Stimulated activated CD4-positive, alpha-beta T cell treated with anti-CD3 and anti-CD28 coated beads, Interleukin-15, amount 100 ng/mL, for 24 hours (primary cell): ENCODE measurements at regions not wholly inside any gene's neighbourhood (a gene's known extent, or its start where the extent isn't known, plus 50 kb on each side); places are given as distances from the start of the nearest gene placed in this dataset.

ENCODE experiments used
- DNase-seq: peaks from one replicate; pipeline ENCODE4 v3.0.0-alpha.2; 2020

GRCh38 chrX:39356119-39356807, 555.0 kb downstream of the MID1IP1 start:
- DNase-seq: no peak

DNA sequence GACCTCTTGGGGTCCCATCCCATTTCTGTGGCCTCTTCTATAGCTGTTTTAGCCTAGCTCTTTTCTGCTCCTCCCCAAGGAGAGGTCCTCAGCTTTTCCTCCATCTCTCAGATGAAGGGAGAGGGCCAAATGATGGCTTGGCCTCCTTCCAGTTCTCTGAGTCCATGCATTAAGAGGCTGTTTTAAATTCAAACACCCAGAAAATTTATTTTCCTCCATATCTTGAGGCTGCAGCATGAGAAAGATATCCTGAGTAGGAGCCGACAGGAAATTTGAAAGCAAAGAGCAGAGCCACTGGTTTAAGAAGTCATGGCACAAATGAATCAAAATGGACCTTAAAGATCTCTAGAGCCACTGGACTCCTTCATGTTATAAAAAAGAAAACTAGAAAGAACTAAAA, 558.8 kb downstream of the MID1IP1 start:
- no peak for DNase-seq

GRCh38 chrX:39361736-39362135, 560.5 kb downstream of the MID1IP1 start:
- DNase-seq: no peak

DNA sequence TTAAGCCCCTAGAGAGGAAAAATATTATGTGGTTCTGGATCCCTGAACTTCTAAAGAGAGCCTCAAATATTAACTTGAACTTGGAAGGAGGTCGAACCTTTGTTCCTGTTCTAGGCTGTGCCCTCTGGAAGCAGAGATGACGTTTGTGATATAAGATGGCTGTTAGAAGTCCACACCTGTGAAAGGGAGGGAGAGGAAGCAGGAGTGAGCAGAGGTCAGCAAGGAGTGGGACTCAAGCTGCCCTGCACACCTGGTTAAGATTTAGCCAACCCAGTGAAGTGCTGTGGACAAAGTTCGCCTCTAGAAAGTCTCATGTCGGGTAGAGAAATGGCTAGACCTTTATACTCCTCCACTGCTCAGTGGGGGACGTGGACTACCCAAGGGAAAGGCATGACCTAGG, 566.2 kb downstream of the MID1IP1 start:
- DNase-seq: no peak

DNA sequence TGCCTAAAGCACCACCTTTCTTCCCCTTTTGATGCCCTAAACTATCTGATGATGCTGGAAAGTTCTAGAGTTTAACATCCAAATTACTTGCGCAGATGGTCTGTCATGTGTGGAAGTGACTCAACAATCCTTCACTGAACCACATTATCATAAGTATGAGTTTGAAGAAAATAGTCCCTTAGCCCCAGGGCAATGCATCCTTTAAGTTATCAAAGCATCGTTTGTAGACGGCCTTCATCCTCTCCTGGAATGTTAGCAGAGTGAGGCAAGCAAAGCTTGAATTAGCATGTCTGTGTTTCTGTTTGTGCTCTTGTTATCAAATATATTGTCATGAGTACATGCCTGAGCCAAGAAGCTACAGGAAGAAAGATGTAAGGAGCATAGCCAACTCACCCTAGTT, 570.9 kb downstream of the MID1IP1 start:
- DNase-seq: no peak

GRCh38 chrX:39377157-39377556, 575.9 kb downstream of the MID1IP1 start:
- no peak for DNase-seq

DNA sequence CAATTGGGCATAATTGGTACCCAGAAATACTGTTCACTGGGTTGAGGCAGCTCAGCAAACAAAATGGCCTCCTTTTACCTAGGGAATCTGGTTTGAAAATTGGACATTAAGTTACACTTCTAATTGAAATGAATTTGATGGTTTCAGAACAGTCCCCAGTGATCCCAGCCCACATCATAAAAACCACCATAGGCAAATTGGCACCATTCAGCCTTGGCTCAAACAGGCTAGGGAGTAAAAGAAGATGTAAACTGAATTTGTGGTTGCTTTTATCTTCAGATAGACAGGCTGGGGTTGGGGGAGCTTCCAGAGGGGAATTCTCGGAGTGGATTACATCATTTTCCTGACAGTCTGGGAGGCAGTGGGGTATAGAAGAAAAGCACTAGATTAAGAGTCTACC, 576.5 kb downstream of the MID1IP1 start:
- DNase-seq: no peak

DNA sequence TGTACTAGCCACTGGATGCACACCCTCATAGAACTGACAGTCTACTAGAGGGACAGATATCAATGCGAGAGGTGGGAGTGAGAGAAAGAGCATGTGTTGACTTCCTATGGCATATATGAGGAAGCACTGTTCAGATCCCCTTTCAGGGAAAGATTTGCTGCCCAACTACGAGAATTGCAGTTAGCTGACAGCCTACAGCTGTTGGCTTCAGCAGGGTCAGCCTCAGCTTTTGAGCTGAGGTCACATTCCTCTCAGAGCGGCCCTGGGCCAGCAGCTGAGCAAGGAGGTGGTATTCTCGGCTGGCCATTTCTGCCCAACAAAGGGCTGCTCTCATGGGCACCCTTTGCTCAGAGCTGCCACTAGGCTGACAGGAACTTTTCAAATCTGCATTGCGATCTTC, 580.2 kb downstream of the MID1IP1 start:
- DNase-seq: no peak

GRCh38 chrX:39384996-39385395, 583.7 kb downstream of the MID1IP1 start:
- DNase-seq: no peak

DNA sequence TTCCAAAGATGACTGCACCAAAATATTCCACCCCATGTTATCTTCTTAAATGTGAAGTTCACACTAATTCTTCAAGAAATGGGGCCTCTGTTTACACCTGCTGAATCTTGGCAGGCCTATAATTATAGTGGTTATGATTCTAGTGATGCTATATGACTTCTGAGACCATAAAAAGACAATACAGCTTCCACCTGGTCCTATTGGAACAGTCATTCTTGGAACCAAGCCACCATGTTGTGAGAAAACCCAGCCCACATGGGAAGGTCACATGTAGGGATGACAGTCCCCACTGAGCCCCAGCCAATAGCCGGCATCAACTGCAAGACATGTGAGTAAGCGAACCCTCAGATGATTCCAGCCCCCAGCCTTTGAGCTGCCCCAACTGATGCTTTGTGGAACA, 587.5 kb downstream of the MID1IP1 start:
- DNase-seq: no peak

- DNase-seq: no peak
Measured at GRCh38 chrX:39396358-39396995, 595.2 kb downstream of the MID1IP1 start.

GRCh38 chrX:39397561-39398199, 596.4 kb downstream of the MID1IP1 start:
- DNase-seq: no peak

DNA sequence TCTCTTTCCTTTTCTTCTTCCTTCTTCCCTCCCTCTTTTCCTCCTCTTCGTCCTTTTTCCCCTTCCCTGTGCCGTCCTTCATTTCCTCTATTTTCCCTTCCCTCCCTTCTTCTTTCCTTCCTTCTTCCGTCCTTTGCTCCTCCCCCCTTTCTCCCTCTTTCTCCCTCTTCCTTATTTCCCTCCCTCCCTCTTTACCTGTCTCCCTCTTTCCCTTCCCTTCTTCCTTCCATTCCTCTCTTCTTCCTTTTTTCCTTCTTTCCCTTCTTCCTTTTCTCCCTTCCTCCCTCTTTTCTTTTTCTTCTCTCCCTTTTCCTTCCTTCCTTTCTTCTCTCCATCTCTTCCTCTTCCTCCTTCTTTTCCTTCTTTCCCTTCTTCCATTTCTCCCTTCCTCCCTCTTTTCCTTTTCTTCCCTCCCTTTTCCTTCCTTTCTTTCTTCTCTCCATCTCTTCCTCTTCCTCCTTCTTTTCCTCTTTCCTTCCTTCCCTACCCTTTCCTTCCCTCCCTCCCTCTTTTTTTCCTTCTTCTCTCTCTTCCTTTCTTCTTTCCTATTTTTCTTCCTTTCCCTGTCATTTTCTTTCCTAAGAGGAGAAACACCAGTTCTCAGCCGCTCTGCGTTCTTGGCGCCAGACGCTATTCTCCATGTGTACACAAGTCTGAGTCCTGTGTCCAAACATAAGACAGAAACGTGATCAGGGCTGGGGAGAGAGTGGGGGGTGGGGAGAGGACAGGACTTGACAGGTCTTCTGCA, 597.1 kb downstream of the MID1IP1 start:
- DNase-seq: no peak

DNA sequence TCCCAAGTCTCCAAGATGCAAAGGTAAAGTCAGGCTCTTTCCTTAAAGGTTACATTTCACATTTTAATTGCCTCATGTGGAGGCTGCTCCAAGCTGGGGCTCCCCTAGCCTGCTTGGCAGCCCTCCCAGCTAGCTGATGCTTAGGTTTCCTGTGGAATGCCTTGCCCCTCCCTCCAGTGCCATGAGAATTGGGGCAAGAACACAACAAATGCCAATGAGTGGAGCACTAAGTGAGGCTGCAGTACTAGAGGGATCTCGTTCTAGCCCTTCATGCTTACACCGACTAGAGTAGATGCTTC, 597.7 kb downstream of the MID1IP1 start:
- no peak for DNase-seq

DNA sequence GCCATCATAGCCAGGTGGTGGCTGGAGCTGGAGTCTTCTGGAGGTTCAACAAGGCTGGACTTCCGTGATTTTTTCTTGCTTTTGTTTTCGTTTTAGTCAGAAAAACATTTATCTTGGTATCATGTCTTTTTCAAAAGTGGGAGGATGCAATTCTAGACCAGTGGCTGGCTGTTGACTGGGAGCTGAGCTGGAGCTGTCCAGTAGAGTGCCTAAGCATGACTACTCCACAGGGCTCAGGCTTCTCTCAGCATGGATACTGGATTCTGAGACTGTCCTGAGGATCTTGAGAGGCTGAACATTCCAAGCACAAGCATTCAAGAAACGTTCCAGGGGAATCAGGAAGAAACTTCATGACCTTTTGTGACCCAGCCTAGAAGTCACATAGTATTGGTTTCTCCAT, 598.1 kb downstream of the MID1IP1 start:
- DNase-seq: no peak

DNA sequence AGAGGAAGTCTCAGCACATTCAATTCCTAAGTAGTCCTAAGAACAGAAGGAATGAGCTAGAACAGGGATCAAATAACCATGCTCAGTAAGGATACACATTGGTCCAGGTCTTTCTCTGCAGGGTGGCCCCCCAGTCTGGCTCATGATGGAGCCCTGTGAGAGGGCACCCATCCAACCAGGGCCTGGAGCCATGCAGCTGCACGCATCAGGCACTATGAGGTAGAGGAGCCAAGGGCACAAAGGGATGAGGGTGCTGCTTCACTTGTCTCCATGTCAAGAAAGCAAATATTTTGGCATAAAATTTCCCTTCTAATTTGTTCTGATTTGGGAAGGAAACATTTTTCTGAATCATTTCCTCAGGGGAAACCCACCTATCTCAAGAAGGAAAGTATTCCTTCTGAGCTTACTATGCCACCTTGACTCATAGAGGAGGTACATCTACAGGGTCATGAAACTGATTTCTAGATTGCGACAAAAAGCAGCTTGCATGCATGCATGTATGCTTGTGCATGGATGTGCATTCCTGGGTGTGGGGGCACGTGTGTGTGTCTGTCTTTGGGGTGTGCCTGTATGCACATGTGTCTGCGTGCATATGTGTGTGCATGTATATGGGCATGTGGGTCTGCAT, 600.3 kb downstream of the MID1IP1 start:
- DNase-seq: no peak

DNA sequence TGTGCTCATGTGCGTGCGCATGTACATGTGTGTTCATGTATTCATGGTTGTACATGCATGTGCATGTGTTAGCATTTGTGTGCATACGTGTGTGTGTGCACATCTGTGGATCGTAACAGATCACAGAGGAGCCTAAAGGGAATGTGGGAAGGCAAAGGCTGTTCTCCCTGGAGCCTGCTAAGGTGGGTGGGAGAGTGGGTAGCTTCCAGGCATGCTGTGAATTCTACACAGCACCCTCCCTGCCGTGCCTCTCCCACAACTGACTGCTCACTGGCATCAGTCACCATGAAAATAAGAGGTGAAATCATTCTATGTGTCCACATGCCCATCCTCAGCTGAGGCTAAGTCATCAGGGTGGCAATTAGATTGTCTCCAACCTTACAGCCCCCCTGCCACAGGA, 600.9 kb downstream of the MID1IP1 start:
- no peak for DNase-seq

DNA sequence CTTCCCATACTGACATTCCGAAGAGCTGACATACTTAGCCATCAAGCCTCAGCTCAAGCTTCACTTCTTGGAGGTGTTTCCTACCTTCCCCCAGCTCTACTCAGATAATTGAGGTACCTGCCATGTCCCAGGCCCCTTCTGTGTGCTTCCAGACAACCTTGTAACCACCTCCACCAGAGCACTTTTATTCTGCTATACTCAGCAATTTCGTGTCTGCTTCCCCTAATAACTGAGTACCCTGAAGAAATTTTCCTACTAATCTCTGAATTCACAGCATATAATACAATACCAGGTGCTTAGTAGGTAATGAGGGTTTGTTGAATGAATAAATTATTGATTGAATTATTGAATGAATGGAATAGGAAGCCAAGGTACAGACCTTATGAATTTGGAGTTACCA, 605.5 kb downstream of the MID1IP1 start:
- no peak for DNase-seq

- no peak for DNase-seq
Measured at GRCh38 chrX:39409246-39409917, 608.1 kb downstream of the MID1IP1 start.

- DNase-seq: no peak
Measured at GRCh38 chrX:39414290-39414854, 613.1 kb downstream of the MID1IP1 start.

DNA sequence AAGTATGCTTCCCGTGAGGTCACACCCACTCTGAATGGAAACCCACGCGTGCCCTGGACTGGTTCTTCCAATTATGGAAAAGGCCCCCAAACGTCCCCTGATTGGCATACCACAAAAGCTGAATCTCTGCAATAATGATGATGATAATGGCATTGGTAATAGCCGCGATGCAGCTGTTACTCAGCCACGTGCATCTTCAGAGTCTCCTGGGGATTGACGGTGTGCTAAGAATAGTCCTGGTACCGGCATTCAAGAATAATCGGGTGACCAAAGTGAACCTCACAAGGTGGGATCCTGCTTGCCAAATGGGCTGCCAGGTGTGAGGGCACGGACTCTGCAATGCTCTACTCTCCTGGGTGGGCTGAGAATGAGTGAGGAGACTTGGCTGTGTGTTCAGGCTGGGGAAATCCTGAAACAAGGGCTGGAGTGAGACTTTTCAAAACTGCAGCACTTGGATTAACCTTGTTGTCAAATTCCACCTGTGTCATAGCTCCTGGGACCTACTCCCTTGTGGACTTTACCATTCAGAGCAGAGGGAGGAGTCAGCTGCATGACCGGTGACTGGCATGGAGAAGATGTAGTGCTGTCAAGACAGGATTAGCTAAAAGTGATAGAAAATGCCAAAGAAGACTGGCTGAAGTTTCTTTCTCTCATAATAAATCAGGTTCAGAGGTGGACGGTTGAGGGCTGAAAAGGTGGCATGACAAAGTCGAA, 615.4 kb downstream of the MID1IP1 start:
- no peak for DNase-seq

GRCh38 chrX:39418254-39418704, 617.0 kb downstream of the MID1IP1 start:
- no peak for DNase-seq
